Gastroesophageal sphincter (tissue), 3 donors: ENCODE measurements at regions not wholly inside any gene's neighbourhood (a gene's known extent, or its start where the extent isn't known, plus 50 kb on each side); places are given as distances from the start of the nearest gene placed in this dataset.

ENCODE experiments used
- EP300 ChIP-seq: sonication (generic); formaldehyde crosslinking; IDR thresholded peaks from one replicate; pipeline ENCODE4 v1.6.1; 2017; ENCODE audit warnings: antibody characterized with exemption, mild to moderate bottlenecking
- POLR2A ChIP-seq, 2 donors: fragments of 450-650 bp; IDR thresholded peaks; one replicate each; pipeline ENCODE4 v1.6.1; 2017; ENCODE audit warnings: antibody characterized with exemption in 2 of 2, mild to moderate bottlenecking in 2 of 2, moderate library complexity in 1 of 2
- POLR2AphosphoS5 ChIP-seq: sonication (generic); formaldehyde crosslinking; IDR thresholded peaks from one replicate; pipeline ENCODE4 v1.6.1; 2017; ENCODE audit warnings: antibody characterized with exemption
- TF ChIP-seq, protein P1 (sequence below), 4 experiments: fragments of 200-600 bp in 2 of 4; fragments of 450-650 bp in 2 of 4; sonication (generic) in 1 of 4; IDR thresholded peaks; one replicate each; pipeline ENCODE4 v1.5.1; 2017 to 2019; ENCODE audit warnings: antibody characterized with exemption in 4 of 4, mild to moderate bottlenecking in 2 of 4, moderate library complexity in 2 of 4

DNA sequence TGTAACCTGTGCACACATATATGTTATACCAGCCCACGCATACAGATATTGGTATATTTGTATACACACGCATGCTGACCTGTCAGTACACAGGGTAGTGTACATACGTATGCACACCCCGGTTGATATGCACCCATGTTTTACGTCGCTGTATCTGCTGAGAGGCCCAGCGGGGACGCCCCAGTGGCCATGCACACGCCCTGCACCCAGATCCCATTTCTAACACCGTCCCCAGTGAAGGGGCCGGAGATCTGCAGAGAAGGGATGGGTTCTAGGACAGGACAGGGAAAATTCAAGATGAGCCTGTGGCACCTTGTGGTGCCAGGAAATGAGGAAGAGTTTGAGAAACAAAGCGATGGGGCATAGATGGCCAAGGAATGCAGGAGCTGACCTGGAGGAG is 57.2 kb upstream of the TTC34 start:
- TF ChIP-seq, protein P1, sequence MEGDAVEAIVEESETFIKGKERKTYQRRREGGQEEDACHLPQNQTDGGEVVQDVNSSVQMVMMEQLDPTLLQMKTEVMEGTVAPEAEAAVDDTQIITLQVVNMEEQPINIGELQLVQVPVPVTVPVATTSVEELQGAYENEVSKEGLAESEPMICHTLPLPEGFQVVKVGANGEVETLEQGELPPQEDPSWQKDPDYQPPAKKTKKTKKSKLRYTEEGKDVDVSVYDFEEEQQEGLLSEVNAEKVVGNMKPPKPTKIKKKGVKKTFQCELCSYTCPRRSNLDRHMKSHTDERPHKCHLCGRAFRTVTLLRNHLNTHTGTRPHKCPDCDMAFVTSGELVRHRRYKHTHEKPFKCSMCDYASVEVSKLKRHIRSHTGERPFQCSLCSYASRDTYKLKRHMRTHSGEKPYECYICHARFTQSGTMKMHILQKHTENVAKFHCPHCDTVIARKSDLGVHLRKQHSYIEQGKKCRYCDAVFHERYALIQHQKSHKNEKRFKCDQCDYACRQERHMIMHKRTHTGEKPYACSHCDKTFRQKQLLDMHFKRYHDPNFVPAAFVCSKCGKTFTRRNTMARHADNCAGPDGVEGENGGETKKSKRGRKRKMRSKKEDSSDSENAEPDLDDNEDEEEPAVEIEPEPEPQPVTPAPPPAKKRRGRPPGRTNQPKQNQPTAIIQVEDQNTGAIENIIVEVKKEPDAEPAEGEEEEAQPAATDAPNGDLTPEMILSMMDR (IDR thresholded peaks at IDR 0.05): no peak
- TF ChIP-seq POLR2AphosphoS5 (no peak), POLR2A (IDR thresholded peaks at IDR 0.05) (no peak), EP300 (no peak)
